Ascending aorta (tissue), 2 donors: ENCODE measurements at regions not wholly inside any gene's neighbourhood (a gene's known extent, or its start where the extent isn't known, plus 50 kb on each side); places are given as distances from the start of the nearest gene placed in this dataset.

Experiments
- DNase-seq, 2 donors: peaks; one replicate each; pipeline ENCODE4 v3.0.0-alpha.2; 2019; ENCODE audit warnings: low spot score in 2 of 2
- H3K27ac ChIP-seq, 2 donors: fragments of 200-600 bp; sonication (generic); one replicate each; pipeline ENCODE4 v1.5.1; 2016 to 2017; ENCODE audit warnings: mild to moderate bottlenecking in 1 of 2
- H3K27me3 ChIP-seq: fragments of 200-600 bp; sonication (generic); one replicate; pipeline ENCODE4 v1.5.1; 2017
- H3K36me3 ChIP-seq, 2 donors: fragments of 200-600 bp; sonication (generic); one replicate each; pipeline ENCODE4 v1.5.1; 2016
- H3K4me1 ChIP-seq, 2 donors: fragments of 200-600 bp; sonication (generic); one replicate each; pipeline ENCODE4 v1.5.1; 2016 to 2017; ENCODE audit warnings: mild to moderate bottlenecking in 1 of 2
- H3K4me3 ChIP-seq, 2 donors: fragments of 200-600 bp; sonication (generic); one replicate each; pipeline ENCODE4 v1.5.1; 2016 to 2017; ENCODE audit warnings: mild to moderate bottlenecking in 1 of 2
- H3K9me3 ChIP-seq, 2 donors: fragments of 200-600 bp; sonication (generic); one replicate each; pipeline ENCODE4 v1.5.1; 2016
- CTCF ChIP-seq, 3 experiments: fragments of 200-600 bp in 2 of 3; fragments of 450-650 bp in 1 of 3; sonication (generic) in 2 of 3; IDR thresholded peaks; one replicate each; pipeline ENCODE4 v1.5.1; 2016 to 2019; ENCODE audit warnings: antibody characterized with exemption in 3 of 3, mild to moderate bottlenecking in 1 of 3, moderate library complexity in 1 of 3
- intact Hi-C: fragments of 100-400 bp; cut with DNase I; formaldehyde crosslinking; loops from one replicate; pipeline ENCODE4 v1.15.1; 2023

- no peak for DNase-seq
- H3K4me3 ChIP-seq: no peak overlapping the region
- no peaks in the 10 kb centered on the region for H3K36me3 ChIP-seq
- TF ChIP-seq CTCF (IDR thresholded peaks at IDR 0.05): no peak
- intact Hi-C loops: no loop called here
- no peak overlapping the region for H3K27ac ChIP-seq
- no peaks in the 10 kb centered on the region for H3K9me3 ChIP-seq
- H3K4me1 ChIP-seq: no peaks in the 10 kb centered on the region
- H3K27me3 ChIP-seq: no peaks in the 10 kb centered on the region
Measured at GRCh38 chr2:7127687-7128086, 210.5 kb downstream of the RNF144A start.

- no peak for TF ChIP-seq CTCF (IDR thresholded peaks at IDR 0.05)
- no peaks in the 10 kb centered on the region for H3K4me1 ChIP-seq
- no peak for DNase-seq
- intact Hi-C loops: no loop called here
- no peaks in the 10 kb centered on the region for H3K27me3 ChIP-seq
- H3K36me3 ChIP-seq: no peaks in the 10 kb centered on the region
- no peak overlapping the region for H3K27ac ChIP-seq
- no peaks in the 10 kb centered on the region for H3K9me3 ChIP-seq
- no peak overlapping the region for H3K4me3 ChIP-seq
Measured at GRCh38 chr2:7131261-7131660, 214.0 kb downstream of the RNF144A start.

GRCh38 chr2:7132753-7133152 is 215.5 kb downstream of the RNF144A start:
- Histone ChIP-seq H3K9me3 (no peaks in the 10 kb centered on the region), H3K27ac (no peak overlapping the region), H3K27me3 (no peaks in the 10 kb centered on the region), H3K36me3 (no peaks in the 10 kb centered on the region), H3K4me3 (no peak overlapping the region), H3K4me1 (no peaks in the 10 kb centered on the region)
- no peak for TF ChIP-seq CTCF (IDR thresholded peaks at IDR 0.05)
- DNase-seq: no peak
- intact Hi-C loops: no loop called here

GRCh38 chr2:7133521-7133920 is 216.3 kb downstream of the RNF144A start:
- no peak for TF ChIP-seq CTCF (IDR thresholded peaks at IDR 0.05)
- no peak for DNase-seq
- Histone ChIP-seq H3K27me3 (no peaks in the 10 kb centered on the region), H3K9me3 (no peaks in the 10 kb centered on the region), H3K4me3 (no peak overlapping the region), H3K36me3 (no peaks in the 10 kb centered on the region), H3K4me1 (no peaks in the 10 kb centered on the region), H3K27ac (no peak overlapping the region)
- intact Hi-C loops: no loop called here

- no peak overlapping the region for H3K27ac ChIP-seq
- intact Hi-C loops: no loop called here
Measured at GRCh38 chr2:7140306-7140705, 223.1 kb downstream of the RNF144A start.

More at GRCh38 chr2:7140306-7140705, 223.1 kb downstream of the RNF144A start:
- H3K9me3 ChIP-seq: no peaks in the 10 kb centered on the region
- H3K4me3 ChIP-seq: no peak overlapping the region
- H3K27me3 ChIP-seq: no peaks in the 10 kb centered on the region
- H3K4me1 ChIP-seq: no peaks in the 10 kb centered on the region
- DNase-seq: no peak
- no peak for TF ChIP-seq CTCF (IDR thresholded peaks at IDR 0.05)
- H3K36me3 ChIP-seq: no peaks in the 10 kb centered on the region
